SU-DHL-6 (cell line): ENCODE measurements at regions not wholly inside any gene's neighbourhood (a gene's known extent, or its start where the extent isn't known, plus 50 kb on each side); places are given as distances from the start of the nearest gene placed in this dataset.

ENCODE experiments used
- H2AFZ ChIP-seq: fragments of 200-600 bp; sonication (generic); 2 replicates; pipeline ENCODE4 v1.6.1; 2014; ENCODE audit warnings: low read depth, mild to moderate bottlenecking, moderate library complexity, mixed read lengths, antibody characterized with exemption, low read length; ENCODE audit not compliant: severe bottlenecking
- H3F3A ChIP-seq: fragments of 200-600 bp; shearing (Covaris generic); 2 replicates; pipeline ENCODE4 v1.6.0; 2016; ENCODE audit warnings: antibody characterized with exemption, mild to moderate bottlenecking; ENCODE audit not compliant: insufficient read depth
- H3K27ac ChIP-seq: fragments of 200-600 bp; sonication (generic); 2 replicates; pipeline ENCODE4 v1.5.1; 2016; ENCODE audit warnings: low read depth, mild to moderate bottlenecking, low read length, moderate library complexity, mixed read lengths
- H3K27me3 ChIP-seq: fragments of 200-600 bp; sonication (generic), shearing (Covaris generic); 2 replicates; pipeline ENCODE4 v1.6.0; 2014; ENCODE audit warnings: mild to moderate bottlenecking, low read length
- H3K36me3 ChIP-seq: fragments of 200-600 bp; sonication (generic); 2 replicates; pipeline ENCODE4 v1.6.1; 2014; ENCODE audit warnings: mild to moderate bottlenecking, low read length, mixed read lengths
- H3K4me2 ChIP-seq: fragments of 300-600, 200-600 bp; shearing (Covaris generic), sonication (generic); 2 replicates; pipeline ENCODE4 v1.6.0; 2014; ENCODE audit warnings: low read length, low read depth, mild to moderate bottlenecking; ENCODE audit not compliant: poor library complexity, severe bottlenecking
- H3K4me3 ChIP-seq: fragments of 200-600 bp; sonication (generic); 2 replicates; pipeline ENCODE4 v1.5.1; 2014; ENCODE audit warnings: antibody characterized with exemption, low read length, mild to moderate bottlenecking, mixed read lengths; ENCODE audit not compliant: insufficient read depth, poor library complexity, severe bottlenecking
- H3K79me2 ChIP-seq: fragments of 200-600 bp; sonication (generic); 2 replicates; pipeline ENCODE4 v1.6.1; 2014; ENCODE audit warnings: mild to moderate bottlenecking, low read length, moderate library complexity; ENCODE audit not compliant: insufficient read depth
- H3K9ac ChIP-seq: fragments of 200-600 bp; sonication (generic); 2 replicates; pipeline ENCODE4 v1.7.0; 2014; ENCODE audit warnings: mild to moderate bottlenecking, low read length
- H3K9me2 ChIP-seq: fragments of 200-600 bp; sonication (generic); replicated peaks from 2 replicates; pipeline ENCODE4 v1.6.1; 2014; ENCODE audit warnings: low read length; ENCODE audit not compliant: insufficient read depth
- H3K9me3 ChIP-seq: fragments of 200-600 bp; sonication (generic); 2 replicates; pipeline ENCODE4 v1.6.1; 2014; ENCODE audit warnings: low read length, mixed read lengths; ENCODE audit not compliant: insufficient read depth
- H4K20me1 ChIP-seq: fragments of 200-600 bp; sonication (generic); 2 replicates; pipeline ENCODE4 v1.6.1; 2014; ENCODE audit warnings: low read depth, mild to moderate bottlenecking, antibody characterized with exemption, low read length, moderate library complexity, mixed read lengths
- EZH2phosphoT487 ChIP-seq: fragments of 200-600 bp; sonication (generic), shearing (Covaris generic); conservative IDR thresholded peaks from 2 replicates; pipeline ENCODE4 v1.6.1; 2018; ENCODE audit warnings: mild to moderate bottlenecking, antibody characterized with exemption, low read length, moderate library complexity, mixed read lengths
- TF ChIP-seq, protein P1 (sequence below): fragments of 200-600 bp; sonication (generic); IDR thresholded peaks from one replicate; pipeline ENCODE4 v1.5.1; 2017; ENCODE audit warnings: antibody characterized with exemption, mild to moderate bottlenecking, low read length, moderate library complexity; ENCODE audit not compliant: insufficient read depth, poor library complexity, severe bottlenecking

DNA sequence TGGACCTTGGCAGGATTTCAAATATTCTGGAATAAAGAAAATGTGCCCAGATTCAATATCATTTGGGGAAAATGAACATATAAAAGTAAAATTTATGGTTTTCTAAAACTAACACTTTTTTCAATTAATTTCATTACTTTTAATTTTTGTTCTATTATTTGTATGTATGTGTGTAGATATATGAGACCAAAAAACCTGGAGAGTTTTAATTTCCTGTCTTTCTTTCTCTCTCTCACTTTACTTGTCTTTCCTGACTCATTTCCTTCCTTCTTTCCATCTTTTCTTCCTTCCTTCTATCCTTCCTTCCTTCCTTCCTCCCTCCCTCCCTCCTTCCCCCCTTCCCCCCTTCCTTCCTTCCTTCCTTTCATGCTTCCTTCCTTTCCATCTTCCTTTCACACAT is 137.0 kb downstream of the NPR3 start:
- H3K9ac ChIP-seq, result no peak overlapping the region
- no peaks in the 10 kb centered on the region for H3K9me3 ChIP-seq
- no peaks in the 10 kb centered on the region for H3K36me3 ChIP-seq
- no peaks in the 10 kb centered on the region for H3K79me2 ChIP-seq
- H3K9me2 ChIP-seq, result no peaks in the 10 kb centered on the region
- no peaks in the 10 kb centered on the region for H3K27me3 ChIP-seq
- TF ChIP-seq EZH2phosphoT487, result no peak
- TF ChIP-seq, protein P1, sequence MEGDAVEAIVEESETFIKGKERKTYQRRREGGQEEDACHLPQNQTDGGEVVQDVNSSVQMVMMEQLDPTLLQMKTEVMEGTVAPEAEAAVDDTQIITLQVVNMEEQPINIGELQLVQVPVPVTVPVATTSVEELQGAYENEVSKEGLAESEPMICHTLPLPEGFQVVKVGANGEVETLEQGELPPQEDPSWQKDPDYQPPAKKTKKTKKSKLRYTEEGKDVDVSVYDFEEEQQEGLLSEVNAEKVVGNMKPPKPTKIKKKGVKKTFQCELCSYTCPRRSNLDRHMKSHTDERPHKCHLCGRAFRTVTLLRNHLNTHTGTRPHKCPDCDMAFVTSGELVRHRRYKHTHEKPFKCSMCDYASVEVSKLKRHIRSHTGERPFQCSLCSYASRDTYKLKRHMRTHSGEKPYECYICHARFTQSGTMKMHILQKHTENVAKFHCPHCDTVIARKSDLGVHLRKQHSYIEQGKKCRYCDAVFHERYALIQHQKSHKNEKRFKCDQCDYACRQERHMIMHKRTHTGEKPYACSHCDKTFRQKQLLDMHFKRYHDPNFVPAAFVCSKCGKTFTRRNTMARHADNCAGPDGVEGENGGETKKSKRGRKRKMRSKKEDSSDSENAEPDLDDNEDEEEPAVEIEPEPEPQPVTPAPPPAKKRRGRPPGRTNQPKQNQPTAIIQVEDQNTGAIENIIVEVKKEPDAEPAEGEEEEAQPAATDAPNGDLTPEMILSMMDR, result no peak
- H2AFZ ChIP-seq, result no peak overlapping the region
- H4K20me1 ChIP-seq, result no peaks in the 10 kb centered on the region
- no peak overlapping the region for H3K27ac ChIP-seq
- no peak overlapping the region for H3K4me2 ChIP-seq
- no peak overlapping the region for H3K4me3 ChIP-seq
- no peaks in the 10 kb centered on the region for H3F3A ChIP-seq

DNA sequence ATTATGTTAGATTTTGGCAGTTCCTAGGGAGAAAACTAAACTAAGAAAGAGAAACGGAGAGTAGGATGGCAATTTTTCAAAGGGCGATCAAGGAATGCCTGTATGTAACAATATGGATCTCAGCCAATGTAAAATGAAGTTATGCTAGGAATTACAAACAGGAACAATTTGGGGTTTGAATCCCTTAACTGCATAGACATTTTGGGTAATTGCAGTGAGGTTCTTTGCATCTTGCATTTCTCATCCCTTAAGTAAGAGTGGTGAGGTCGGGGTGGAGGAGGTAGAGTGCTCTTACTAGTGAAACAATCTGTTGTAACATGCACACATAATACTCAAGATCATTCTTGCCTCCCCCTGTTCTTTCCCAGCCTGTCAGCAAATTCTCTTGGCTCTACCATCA is 137.6 kb downstream of the NPR3 start:
- no peaks in the 10 kb centered on the region for H3K9me2 ChIP-seq
- H3K4me3 ChIP-seq, result no peak overlapping the region
- H3K27me3 ChIP-seq, result no peaks in the 10 kb centered on the region
- H3K79me2 ChIP-seq, result no peaks in the 10 kb centered on the region
- no peak overlapping the region for H3K9ac ChIP-seq
- H3K9me3 ChIP-seq, result no peaks in the 10 kb centered on the region
- no peaks in the 10 kb centered on the region for H3F3A ChIP-seq
- no peak for TF ChIP-seq EZH2phosphoT487
- TF ChIP-seq, protein P1, result no peak
- H3K4me2 ChIP-seq, result no peak overlapping the region
- H2AFZ ChIP-seq, result no peak overlapping the region
- H3K27ac ChIP-seq, result no peak overlapping the region
- no peaks in the 10 kb centered on the region for H3K36me3 ChIP-seq
- no peaks in the 10 kb centered on the region for H4K20me1 ChIP-seq

DNA sequence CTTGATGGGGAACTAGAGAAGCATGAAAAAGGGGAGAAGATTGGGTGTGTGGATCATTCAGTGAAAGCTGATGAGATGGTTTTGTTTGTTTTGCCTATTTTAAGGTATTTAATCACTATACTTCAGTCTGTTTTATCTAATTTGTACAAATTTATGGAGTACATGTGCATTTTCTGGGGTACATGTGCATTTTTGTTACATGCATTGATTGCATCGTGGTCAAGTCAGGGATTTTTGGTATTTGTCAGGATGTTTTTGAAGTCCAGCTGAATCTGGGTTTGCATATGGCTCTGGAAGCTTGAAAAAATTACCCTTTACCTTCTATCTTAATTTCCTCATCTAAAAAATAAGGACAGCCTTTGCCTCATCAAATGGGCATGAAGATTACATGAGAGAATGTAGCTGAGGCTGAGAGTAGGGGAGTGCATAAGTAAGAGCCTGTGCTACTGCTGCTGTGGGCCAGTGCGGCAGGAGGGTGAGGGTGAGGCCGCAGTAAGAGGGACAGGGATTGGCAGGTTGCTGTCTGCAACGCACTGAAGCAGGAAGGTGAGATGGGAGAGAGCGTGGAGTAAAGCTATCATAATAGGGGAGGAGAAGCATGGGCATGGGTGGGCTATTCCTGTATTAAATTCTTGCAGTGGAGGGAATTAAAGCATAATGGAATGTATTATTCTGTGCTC is 139.8 kb downstream of the NPR3 start:
- Histone ChIP-seq H3K4me3 (no peak overlapping the region), H2AFZ (no peak overlapping the region), H3K9me2 (no peaks in the 10 kb centered on the region), H3K9me3 (no peaks in the 10 kb centered on the region), H3K27ac (no peak overlapping the region), H4K20me1 (no peaks in the 10 kb centered on the region), H3K79me2 (no peaks in the 10 kb centered on the region), H3K36me3 (no peaks in the 10 kb centered on the region), H3K27me3 (no peaks in the 10 kb centered on the region), H3K4me2 (no peak overlapping the region), H3F3A (no peaks in the 10 kb centered on the region; the same call in 1 of the 2 replicates), H3K9ac (no peak overlapping the region)
- no peak for TF ChIP-seq EZH2phosphoT487

DNA sequence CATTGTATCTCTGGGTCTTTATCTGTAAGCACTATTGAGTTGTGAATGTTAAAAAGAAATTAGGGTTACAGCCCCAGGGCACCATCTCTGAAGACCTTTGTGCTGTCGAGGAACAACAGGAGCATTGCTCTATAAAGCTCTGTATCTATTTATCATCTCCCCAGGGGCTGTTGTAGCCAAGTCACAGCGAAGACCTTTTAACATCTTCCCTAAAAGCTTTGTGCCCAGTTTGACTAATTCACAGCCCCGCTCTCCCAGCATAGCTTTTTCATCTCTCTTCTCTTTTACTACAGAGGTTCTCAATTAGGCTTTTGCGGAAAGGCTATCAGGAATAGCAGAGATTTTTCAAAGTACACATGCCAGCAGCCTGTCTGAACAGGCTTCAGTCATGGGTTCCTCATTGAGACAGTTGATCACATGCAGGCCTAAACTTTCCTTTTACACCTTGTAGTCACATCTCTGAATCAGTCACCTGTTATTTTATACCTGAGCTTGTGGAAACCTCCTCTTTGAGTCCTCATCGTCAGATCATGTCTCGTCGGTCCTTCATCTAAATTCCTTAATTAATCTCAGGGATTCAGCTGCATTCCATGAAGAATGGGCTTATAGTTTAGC is 140.5 kb downstream of the NPR3 start:
- Histone ChIP-seq H3F3A (no peaks in the 10 kb centered on the region; the same call in 1 of the 2 replicates), H4K20me1 (no peaks in the 10 kb centered on the region), H3K9me3 (no peaks in the 10 kb centered on the region), H3K9ac (no peak overlapping the region), H3K27me3 (no peaks in the 10 kb centered on the region), H3K27ac (no peak overlapping the region), H3K4me2 (no peak overlapping the region), H3K4me3 (no peak overlapping the region), H3K36me3 (no peaks in the 10 kb centered on the region), H3K79me2 (no peaks in the 10 kb centered on the region), H2AFZ (no peak overlapping the region), H3K9me2 (no peaks in the 10 kb centered on the region)
- TF ChIP-seq EZH2phosphoT487, result no peak
- TF ChIP-seq, protein P1, result no peak
